Brain microvascular endothelial cell (primary cell): ENCODE measurements at regions not wholly inside any gene's neighbourhood (a gene's known extent, or its start where the extent isn't known, plus 50 kb on each side); places are given as distances from the start of the nearest gene placed in this dataset.

ENCODE experiments used
- DNase-seq: peaks from one replicate; pipeline ENCODE4 v3.0.0-alpha.2; 2020
- H3K27ac ChIP-seq: fragments of 250-450 bp; sonication (Bioruptor Pico); 2 replicates; pipeline ENCODE4 v1.5.1; 2020; ENCODE audit warnings: mild to moderate bottlenecking, moderate library complexity
- H3K27me3 ChIP-seq: fragments of 250-450 bp; sonication (Bioruptor Pico); replicated peaks from 2 replicates; pipeline ENCODE4 v1.5.1; 2020; ENCODE audit warnings: mild to moderate bottlenecking
- H3K36me3 ChIP-seq: fragments of 250-450 bp; sonication (Bioruptor Pico); replicated peaks from 2 replicates; pipeline ENCODE4 v1.5.1; 2020; ENCODE audit warnings: mild to moderate bottlenecking
- H3K4me3 ChIP-seq: 2 replicates; pipeline ENCODE4 v1.5.1; 2011; ENCODE audit warnings: low read depth, mild to moderate bottlenecking, control low read depth, low read length, moderate library complexity
- in situ Hi-C: cut with HindIII; loops from 2 replicates; pipeline ENCODE4 v1.10.0; 2017; ENCODE audit warnings: low sequenced_read_pairs, low pct_ligation_motif_present
- TF ChIP-seq, protein P1 (sequence below): IDR thresholded peaks from 2 replicates; pipeline ENCODE4 v1.5.1; 2011; ENCODE audit warnings: low read depth, mild to moderate bottlenecking, moderate library complexity, low read length, control low read depth, inconsistent platforms; ENCODE audit errors: missing control alignments

DNA sequence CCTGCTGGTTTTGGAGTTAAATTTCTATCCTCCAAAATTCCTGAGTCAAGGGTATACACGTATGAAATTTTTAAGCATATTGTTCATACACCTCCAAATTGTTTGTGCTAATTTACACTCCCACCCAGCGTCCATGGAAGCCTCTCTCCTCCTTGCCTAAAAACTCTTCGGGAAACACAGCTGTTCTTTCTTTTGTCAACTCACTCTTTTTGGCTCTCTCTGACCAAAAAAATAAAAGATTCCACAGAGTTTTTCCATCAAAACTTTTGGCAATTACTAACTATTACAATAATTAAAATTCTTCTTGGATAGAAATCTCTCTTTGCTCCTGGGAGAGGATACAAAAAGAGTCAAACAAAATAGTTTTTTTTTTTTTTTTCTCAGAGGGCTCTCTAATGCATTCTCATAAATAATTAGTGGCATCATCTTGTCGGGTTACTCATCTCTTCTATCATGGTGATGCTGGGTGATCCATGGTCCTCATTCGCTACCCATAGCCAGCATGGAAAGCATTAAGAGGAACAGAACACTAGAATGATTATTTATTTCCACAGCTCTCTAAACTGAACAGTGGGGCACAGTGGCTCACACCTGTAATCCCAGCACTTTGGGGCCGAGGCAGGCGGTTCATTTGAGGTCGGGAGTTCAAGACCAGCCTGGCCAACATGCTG lies 310.7 kb downstream of the SFMBT2 start:
- in situ Hi-C loops: loop anchor here (25.0 kb wide), 1 partner anchor 312 kb away; the partner anchor contains the start of gene SFMBT2

DNA sequence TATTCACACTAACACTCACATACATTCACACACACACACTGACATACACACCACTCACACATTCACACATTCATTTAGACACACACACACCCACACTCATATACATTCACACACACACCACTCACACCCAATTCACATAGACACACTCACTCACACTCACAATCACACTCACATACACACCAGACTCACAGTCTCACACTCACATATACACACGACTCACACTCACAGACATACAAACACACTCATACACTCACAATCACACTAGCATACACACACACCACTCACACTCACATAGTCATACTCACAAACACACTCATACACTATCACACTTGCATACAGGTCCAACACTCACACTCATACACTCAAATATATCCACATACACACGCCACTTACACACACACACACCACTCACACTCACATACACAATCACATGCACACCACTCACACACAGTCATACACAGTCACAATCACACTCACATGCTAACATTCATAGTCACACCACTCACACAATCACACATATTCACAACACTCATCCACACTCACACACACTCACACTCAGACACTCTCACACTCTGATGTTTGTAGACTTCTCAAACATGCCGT lies 312.6 kb downstream of the SFMBT2 start:
- H3K27ac ChIP-seq: no peak overlapping the region
- TF ChIP-seq, protein P1, sequence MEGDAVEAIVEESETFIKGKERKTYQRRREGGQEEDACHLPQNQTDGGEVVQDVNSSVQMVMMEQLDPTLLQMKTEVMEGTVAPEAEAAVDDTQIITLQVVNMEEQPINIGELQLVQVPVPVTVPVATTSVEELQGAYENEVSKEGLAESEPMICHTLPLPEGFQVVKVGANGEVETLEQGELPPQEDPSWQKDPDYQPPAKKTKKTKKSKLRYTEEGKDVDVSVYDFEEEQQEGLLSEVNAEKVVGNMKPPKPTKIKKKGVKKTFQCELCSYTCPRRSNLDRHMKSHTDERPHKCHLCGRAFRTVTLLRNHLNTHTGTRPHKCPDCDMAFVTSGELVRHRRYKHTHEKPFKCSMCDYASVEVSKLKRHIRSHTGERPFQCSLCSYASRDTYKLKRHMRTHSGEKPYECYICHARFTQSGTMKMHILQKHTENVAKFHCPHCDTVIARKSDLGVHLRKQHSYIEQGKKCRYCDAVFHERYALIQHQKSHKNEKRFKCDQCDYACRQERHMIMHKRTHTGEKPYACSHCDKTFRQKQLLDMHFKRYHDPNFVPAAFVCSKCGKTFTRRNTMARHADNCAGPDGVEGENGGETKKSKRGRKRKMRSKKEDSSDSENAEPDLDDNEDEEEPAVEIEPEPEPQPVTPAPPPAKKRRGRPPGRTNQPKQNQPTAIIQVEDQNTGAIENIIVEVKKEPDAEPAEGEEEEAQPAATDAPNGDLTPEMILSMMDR: no peak

More for the DNA sequence above, 310.7 kb downstream of the SFMBT2 start:
- Histone ChIP-seq H3K4me3 (no peak overlapping the region), H3K27ac (no peak overlapping the region), H3K27me3 (no peaks in the 10 kb centered on the region), H3K36me3 (no peaks in the 10 kb centered on the region)
- TF ChIP-seq, protein P1: no peak
- no peak for DNase-seq

DNA sequence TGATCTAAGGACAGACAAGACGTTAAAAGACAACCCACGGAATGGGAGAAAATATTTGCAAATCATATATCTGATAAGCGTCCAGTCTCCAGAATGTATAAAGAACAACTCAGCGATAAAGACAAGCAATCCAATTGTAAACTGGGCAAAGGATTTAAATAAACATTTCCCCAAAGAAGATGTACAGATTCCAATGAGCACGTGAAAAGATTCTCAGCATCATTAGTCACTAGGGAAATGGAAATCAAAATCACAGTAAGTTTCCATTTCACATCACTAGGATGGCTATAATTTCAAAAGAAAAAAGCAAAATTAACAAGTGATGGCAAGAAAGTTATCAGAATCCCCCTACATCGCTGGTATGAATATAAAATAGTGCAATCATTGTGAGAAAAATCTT lies 316.1 kb downstream of the SFMBT2 start:
- no peaks in the 10 kb centered on the region for H3K36me3 ChIP-seq
- no peak for DNase-seq
- in situ Hi-C loops: no loop called here
- no peak overlapping the region for H3K27ac ChIP-seq
- no peaks in the 10 kb centered on the region for H3K27me3 ChIP-seq
- no peak overlapping the region for H3K4me3 ChIP-seq
- TF ChIP-seq, protein P1: no peak

More for the DNA sequence above, 312.6 kb downstream of the SFMBT2 start:
- Histone ChIP-seq H3K4me3 (no peak overlapping the region), H3K36me3 (no peaks in the 10 kb centered on the region), H3K27me3 (no peaks in the 10 kb centered on the region)
- in situ Hi-C loops: no loop called here
- DNase-seq: no peak

DNA sequence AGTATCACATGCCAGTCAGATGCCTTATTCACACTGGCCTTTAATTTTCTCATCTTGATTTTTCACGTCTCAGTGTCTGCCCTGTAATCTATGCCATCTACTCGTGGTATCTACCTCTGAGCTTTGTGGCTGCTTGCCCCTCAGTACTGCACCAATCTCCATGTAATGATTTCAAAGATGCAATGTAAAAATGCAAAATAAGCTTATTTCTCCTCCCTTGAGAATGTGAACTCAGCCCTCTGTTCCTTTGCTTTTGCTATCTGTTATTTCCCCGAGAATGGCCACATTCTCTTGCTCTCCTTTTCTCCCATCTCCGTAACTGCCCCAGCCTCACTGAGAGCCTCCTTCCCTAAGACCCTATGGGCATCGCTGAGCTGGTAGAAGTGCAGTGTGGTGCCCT lies 317.5 kb downstream of the SFMBT2 start:
- TF ChIP-seq, protein P1: no peak
- in situ Hi-C loops: no loop called here
- Histone ChIP-seq H3K4me3 (no peak overlapping the region), H3K27me3 (no peaks in the 10 kb centered on the region), H3K36me3 (no peaks in the 10 kb centered on the region), H3K27ac (no peak overlapping the region)
- DNase-seq: no peak

DNA sequence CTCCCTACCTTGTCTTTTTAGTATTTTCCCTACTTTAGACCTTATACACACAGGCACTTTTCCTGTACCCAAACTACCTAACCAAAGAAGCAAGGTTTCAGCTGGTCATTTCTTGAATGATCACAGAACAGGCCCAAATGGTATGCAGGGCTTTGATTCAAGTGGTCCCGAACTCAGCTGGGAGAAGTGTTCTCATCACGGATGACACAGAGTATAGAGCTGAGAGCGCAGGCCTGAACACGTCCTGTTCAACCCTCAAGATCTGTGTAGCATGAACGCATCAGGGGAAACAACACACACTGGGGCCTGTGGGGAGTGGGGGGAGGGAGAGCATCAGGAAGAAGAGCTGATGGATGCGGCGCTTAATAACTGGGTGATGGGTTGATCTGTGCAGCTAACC lies 318.2 kb downstream of the SFMBT2 start:
- TF ChIP-seq, protein P1: no peak
- Histone ChIP-seq H3K27me3 (no peaks in the 10 kb centered on the region), H3K36me3 (no peaks in the 10 kb centered on the region), H3K4me3 (no peak overlapping the region), H3K27ac (no peak overlapping the region)
- in situ Hi-C loops: no loop called here
- DNase-seq: no peak
